GM12874 (cell line): ENCODE measurements at regions not wholly inside any gene's neighbourhood (a gene's known extent, or its start where the extent isn't known, plus 50 kb on each side); places are given as distances from the start of the nearest gene placed in this dataset.

Source experiments
- CTCF ChIP-seq: IDR thresholded peaks from 2 replicates; pipeline ENCODE4 v1.5.1; 2011; ENCODE audit warnings: low read depth, mild to moderate bottlenecking, control low read depth, low read length, moderate library complexity; ENCODE audit not compliant: insufficient read depth

- TF ChIP-seq CTCF: no peak
Observed at GRCh38 chr6:127032971-127033370, 85.5 kb upstream of the RSPO3 start.

GRCh38 chr6:127051571-127052260 is 66.8 kb upstream of the RSPO3 start:
- TF ChIP-seq CTCF: no peak

- no peak for TF ChIP-seq CTCF
Observed at GRCh38 chr6:127053032-127053874, 65.2 kb upstream of the RSPO3 start.

GRCh38 chr6:127053875-127054235 is 64.6 kb upstream of the RSPO3 start:
- TF ChIP-seq CTCF: no peak

- no peak for TF ChIP-seq CTCF
Observed at GRCh38 chr6:127058027-127058426, 60.4 kb upstream of the RSPO3 start.

- TF ChIP-seq CTCF: no peak
Observed at GRCh38 chr6:127058936-127059335, 59.5 kb upstream of the RSPO3 start.
